ENCODE measurements at regions not wholly inside any gene's neighbourhood (a gene's known extent, or its start where the extent isn't known, plus 50 kb on each side); places are given as distances from the start of the nearest gene placed in this dataset.

DNA sequence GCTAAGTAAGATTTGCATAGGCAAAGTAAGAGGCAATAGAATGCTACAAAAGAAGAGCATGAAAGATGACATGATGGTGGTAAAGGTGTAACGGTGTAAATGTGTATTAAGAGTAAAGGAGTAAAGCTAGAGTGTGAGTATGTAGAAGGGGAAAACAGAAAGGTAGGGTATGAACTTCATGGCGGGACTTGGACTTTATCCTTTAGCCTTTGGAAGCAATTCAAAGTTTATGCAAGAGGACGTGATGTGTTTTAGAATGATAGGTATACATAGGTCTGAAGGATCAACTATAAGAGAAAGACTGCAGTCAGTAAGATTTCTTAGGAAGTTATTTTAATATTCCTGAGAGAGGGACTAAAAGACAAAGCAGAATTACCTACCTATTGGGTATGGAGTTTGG is 358.0 kb upstream of the FAT3 start:
- H3K4me2 ChIP-seq (ENCODE audit: low read depth, low read length) = no peak overlapping the region
- H4K8ac ChIP-seq (ENCODE audit: low read depth in 2 of 2, low read length in 2 of 2) = no peak overlapping the region
- no peaks in the 10 kb centered on the region for H3K9me1 ChIP-seq (ENCODE audit: insufficient read depth, low read length)
- H3K36me3 ChIP-seq (ENCODE audit: control insufficient read depth, insufficient read depth, low read length) = no peaks in the 10 kb centered on the region
- no peaks in the 10 kb centered on the region for H3K4me1 ChIP-seq (ENCODE audit: control insufficient read depth, insufficient read depth, low read length)
- no TSS peak for BruUV-seq (replicated peaks)
- WGBS, 2 experiments (ENCODE audit: extremely low coverage in 2 of 2, insufficient read length in 1 of 2) = 58 to 100% methylated on average over 1 to 2 of the region's 3 CpGs
- no peak overlapping the region for H3K14ac ChIP-seq (replicated peaks; ENCODE audit: low read depth, low read length)
- H3K56ac ChIP-seq (ENCODE audit: extremely low read depth, insufficient read depth, low read length) = no peak overlapping the region
- H2BK120ac ChIP-seq (ENCODE audit: low read depth, low read length) = no peak overlapping the region
- H3K23ac ChIP-seq (ENCODE audit: low read depth, low read length) = no peak overlapping the region
- no peak overlapping the region for H2AK9ac ChIP-seq (replicated peaks; ENCODE audit: low read depth, low read length, poor library complexity)
- no peak overlapping the region for H2BK5ac ChIP-seq (ENCODE audit: low read depth, low read length, poor library complexity, severe bottlenecking)
- TF ChIP-seq POLR2A (IDR thresholded peaks at IDR 0.05; ENCODE audit: low read depth, low read length) (no peak), MXI1 (IDR thresholded peaks at IDR 0.05; ENCODE audit: borderline replicate concordance, low read depth, low read length) (no peak), RCOR1 (IDR thresholded peaks at IDR 0.05; ENCODE audit: insufficient replicate concordance, low read length) (no peak), SMC3 (IDR thresholded peaks at IDR 0.05; ENCODE audit: low read depth, low read length) (no peak), CHD1 (IDR thresholded peaks at IDR 0.05; ENCODE audit: low read depth, low read length) (no peak), NFE2L2 (IDR thresholded peaks at IDR 0.05; ENCODE audit: low read depth, low read length) (no peak), CEBPB (IDR thresholded peaks at IDR 0.05; ENCODE audit: low read depth, low read length) (no peak), MAZ (IDR thresholded peaks at IDR 0.05; ENCODE audit: borderline replicate concordance, low read depth, low read length) (no peak), RAD21 (IDR thresholded peaks at IDR 0.05; ENCODE audit: low read length) (no peak), MAFK (IDR thresholded peaks at IDR 0.05; ENCODE audit: low read depth, low read length) (no peak), FOS (IDR thresholded peaks at IDR 0.05; ENCODE audit: low read depth, low read length) (no peak), RFX5 (IDR thresholded peaks at IDR 0.05; ENCODE audit: low read depth, low read length) (no peak), BHLHE40 (IDR thresholded peaks at IDR 0.05; ENCODE audit: low read depth, low read length) (no peak)
- TF ChIP-seq, protein P1, sequence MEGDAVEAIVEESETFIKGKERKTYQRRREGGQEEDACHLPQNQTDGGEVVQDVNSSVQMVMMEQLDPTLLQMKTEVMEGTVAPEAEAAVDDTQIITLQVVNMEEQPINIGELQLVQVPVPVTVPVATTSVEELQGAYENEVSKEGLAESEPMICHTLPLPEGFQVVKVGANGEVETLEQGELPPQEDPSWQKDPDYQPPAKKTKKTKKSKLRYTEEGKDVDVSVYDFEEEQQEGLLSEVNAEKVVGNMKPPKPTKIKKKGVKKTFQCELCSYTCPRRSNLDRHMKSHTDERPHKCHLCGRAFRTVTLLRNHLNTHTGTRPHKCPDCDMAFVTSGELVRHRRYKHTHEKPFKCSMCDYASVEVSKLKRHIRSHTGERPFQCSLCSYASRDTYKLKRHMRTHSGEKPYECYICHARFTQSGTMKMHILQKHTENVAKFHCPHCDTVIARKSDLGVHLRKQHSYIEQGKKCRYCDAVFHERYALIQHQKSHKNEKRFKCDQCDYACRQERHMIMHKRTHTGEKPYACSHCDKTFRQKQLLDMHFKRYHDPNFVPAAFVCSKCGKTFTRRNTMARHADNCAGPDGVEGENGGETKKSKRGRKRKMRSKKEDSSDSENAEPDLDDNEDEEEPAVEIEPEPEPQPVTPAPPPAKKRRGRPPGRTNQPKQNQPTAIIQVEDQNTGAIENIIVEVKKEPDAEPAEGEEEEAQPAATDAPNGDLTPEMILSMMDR (conservative IDR thresholded peaks at IDR 0.05; ENCODE audit: low read depth, low read length) = no peak
- TF ChIP-seq, protein P2, sequence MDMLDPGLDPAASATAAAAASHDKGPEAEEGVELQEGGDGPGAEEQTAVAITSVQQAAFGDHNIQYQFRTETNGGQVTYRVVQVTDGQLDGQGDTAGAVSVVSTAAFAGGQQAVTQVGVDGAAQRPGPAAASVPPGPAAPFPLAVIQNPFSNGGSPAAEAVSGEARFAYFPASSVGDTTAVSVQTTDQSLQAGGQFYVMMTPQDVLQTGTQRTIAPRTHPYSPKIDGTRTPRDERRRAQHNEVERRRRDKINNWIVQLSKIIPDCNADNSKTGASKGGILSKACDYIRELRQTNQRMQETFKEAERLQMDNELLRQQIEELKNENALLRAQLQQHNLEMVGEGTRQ (IDR thresholded peaks at IDR 0.05; ENCODE audit: low read depth, low read length) = no peak
- H3K9me3 ChIP-seq (ENCODE audit: control insufficient read depth, insufficient read depth, low read length) = peaks cover 4% of the 10 kb centered on the region
- no peak overlapping the region for H3K4me3 ChIP-seq (ENCODE audit: insufficient read depth, low read depth, low read length)
- POLR2A ChIA-PET (ENCODE audit: unreplicated experiment) = no interaction called here
- no peak overlapping the region for H4K91ac ChIP-seq (ENCODE audit: insufficient read depth, low read depth, low read length)
- intact Hi-C loops (cut with micrococcal nuclease) = no loop called here
- no peak overlapping the region for H2AFZ ChIP-seq (replicated peaks; ENCODE audit: low read length, poor library complexity)
- H2BK20ac ChIP-seq (ENCODE audit: low read depth, low read length) = no peak overlapping the region
- no peak overlapping the region for H4K5ac ChIP-seq (ENCODE audit: low read depth, low read length)
- H3K9ac ChIP-seq (ENCODE audit: low read depth, low read length) = no peak overlapping the region
- no peak overlapping the region for H2AK5ac ChIP-seq (ENCODE audit: low read depth, low read length)
- H3K27me3 ChIP-seq (ENCODE audit: control insufficient read depth, insufficient read depth, low read length) = no peaks in the 10 kb centered on the region
- H4K20me1 ChIP-seq (ENCODE audit: insufficient read depth, low read length) = no peaks in the 10 kb centered on the region
- CTCF ChIA-PET = no interaction called here
- no peak for DNase-seq
- H3K27ac ChIP-seq (ENCODE audit: insufficient read depth, low read length) = no peak overlapping the region
- no peaks in the 10 kb centered on the region for H3K79me1 ChIP-seq (ENCODE audit: low read depth in 1 of 2, low read length in 2 of 2)
- no peak overlapping the region for H2BK15ac ChIP-seq (ENCODE audit: low read depth, low read length)
- in situ Hi-C loops (cut with MboI; ENCODE audit: low sequenced_read_pairs) = no loop called here
- ATAC-seq (ENCODE audit: low read depth) = no peak
- dilution Hi-C loops (cut with HindIII; ENCODE audit: low sequenced_read_pairs, unreplicated experiment) = no loop called here
- no peak overlapping the region for H3K18ac ChIP-seq (ENCODE audit: low read depth, low read length)
- H3K4ac ChIP-seq (ENCODE audit: low read depth, low read length) = no peak overlapping the region

Data from IMR-90 (cell line).